Brain microvascular endothelial cell (primary cell): ENCODE measurements at regions not wholly inside any gene's neighbourhood (a gene's known extent, or its start where the extent isn't known, plus 50 kb on each side); places are given as distances from the start of the nearest gene placed in this dataset.

Experiments used
- DNase-seq: peaks from one replicate; pipeline ENCODE4 v3.0.0-alpha.2; 2020
- H3K27ac ChIP-seq: fragments of 250-450 bp; sonication (Bioruptor Pico); 2 replicates; pipeline ENCODE4 v1.5.1; 2020; ENCODE audit warnings: mild to moderate bottlenecking, moderate library complexity
- H3K27me3 ChIP-seq: fragments of 250-450 bp; sonication (Bioruptor Pico); replicated peaks from 2 replicates; pipeline ENCODE4 v1.5.1; 2020; ENCODE audit warnings: mild to moderate bottlenecking
- H3K36me3 ChIP-seq: fragments of 250-450 bp; sonication (Bioruptor Pico); replicated peaks from 2 replicates; pipeline ENCODE4 v1.5.1; 2020; ENCODE audit warnings: mild to moderate bottlenecking
- H3K4me3 ChIP-seq: 2 replicates; pipeline ENCODE4 v1.5.1; 2011; ENCODE audit warnings: low read depth, mild to moderate bottlenecking, control low read depth, low read length, moderate library complexity
- in situ Hi-C: cut with HindIII; loops from 2 replicates; pipeline ENCODE4 v1.10.0; 2017; ENCODE audit warnings: low sequenced_read_pairs, low pct_ligation_motif_present
- TF ChIP-seq, protein P1 (sequence below): IDR thresholded peaks from 2 replicates; pipeline ENCODE4 v1.5.1; 2011; ENCODE audit warnings: low read depth, mild to moderate bottlenecking, moderate library complexity, low read length, control low read depth, inconsistent platforms; ENCODE audit errors: missing control alignments

DNA sequence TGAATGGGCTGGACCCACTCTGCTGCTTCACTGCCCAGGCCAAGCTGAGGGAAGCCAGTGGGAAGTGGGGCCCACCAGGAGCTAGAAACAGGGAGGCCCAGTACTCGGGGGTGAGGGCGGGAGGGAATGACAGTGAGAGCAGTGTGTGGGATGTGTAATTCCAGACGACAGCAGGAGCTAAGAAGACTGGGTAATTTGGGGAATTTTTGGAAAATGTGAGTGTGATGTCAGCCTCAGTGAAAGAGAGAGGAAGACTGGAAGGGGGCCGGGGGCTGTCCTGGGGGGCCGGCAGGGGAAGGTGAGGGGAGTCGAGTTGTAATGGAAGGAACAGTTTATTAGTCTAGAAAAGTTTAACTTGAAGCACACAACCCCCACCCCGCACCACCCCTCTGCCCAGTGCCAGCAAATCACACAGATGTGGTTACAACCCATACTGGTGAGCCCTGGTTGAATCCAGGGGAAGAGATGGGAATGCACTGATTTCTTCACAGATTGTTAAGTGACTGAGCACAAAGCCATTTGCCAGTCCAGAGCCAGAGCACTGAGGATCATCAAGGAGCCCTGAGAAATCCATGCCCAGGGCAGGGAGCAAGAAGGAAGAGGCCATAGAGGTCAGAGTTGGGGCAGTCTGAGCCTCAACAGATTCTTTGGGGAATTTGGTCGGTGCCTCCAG, 76.7 kb upstream of the PKDCC start:
- Histone ChIP-seq H3K4me3 (no peak overlapping the region), H3K27me3 (no peaks in the 10 kb centered on the region), H3K36me3 (no peaks in the 10 kb centered on the region), H3K27ac (no peak overlapping the region)
- TF ChIP-seq, protein P1, sequence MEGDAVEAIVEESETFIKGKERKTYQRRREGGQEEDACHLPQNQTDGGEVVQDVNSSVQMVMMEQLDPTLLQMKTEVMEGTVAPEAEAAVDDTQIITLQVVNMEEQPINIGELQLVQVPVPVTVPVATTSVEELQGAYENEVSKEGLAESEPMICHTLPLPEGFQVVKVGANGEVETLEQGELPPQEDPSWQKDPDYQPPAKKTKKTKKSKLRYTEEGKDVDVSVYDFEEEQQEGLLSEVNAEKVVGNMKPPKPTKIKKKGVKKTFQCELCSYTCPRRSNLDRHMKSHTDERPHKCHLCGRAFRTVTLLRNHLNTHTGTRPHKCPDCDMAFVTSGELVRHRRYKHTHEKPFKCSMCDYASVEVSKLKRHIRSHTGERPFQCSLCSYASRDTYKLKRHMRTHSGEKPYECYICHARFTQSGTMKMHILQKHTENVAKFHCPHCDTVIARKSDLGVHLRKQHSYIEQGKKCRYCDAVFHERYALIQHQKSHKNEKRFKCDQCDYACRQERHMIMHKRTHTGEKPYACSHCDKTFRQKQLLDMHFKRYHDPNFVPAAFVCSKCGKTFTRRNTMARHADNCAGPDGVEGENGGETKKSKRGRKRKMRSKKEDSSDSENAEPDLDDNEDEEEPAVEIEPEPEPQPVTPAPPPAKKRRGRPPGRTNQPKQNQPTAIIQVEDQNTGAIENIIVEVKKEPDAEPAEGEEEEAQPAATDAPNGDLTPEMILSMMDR = no peak
- in situ Hi-C loops = no loop called here
- no peak for DNase-seq

DNA sequence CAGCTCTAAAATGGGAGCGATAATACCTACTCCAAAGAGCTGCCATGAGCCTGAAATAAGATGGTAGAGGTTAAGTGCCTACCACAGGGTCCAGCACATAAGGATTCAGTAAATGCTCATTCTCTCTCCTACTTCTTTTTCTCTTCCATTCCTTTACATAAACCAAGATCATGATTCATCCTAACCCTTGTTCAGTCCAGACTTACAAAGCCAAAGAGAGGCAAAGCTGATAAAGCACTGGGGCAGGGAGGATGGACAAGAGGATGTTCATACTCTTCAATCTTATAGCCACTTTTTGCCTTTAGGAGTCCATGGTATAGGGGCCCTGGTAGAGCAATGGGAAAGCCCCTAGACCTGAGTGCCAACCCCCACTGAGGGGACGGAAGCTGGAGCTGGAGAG, 75.6 kb upstream of the PKDCC start:
- no peaks in the 10 kb centered on the region for H3K36me3 ChIP-seq
- H3K27ac ChIP-seq = no peak overlapping the region
- TF ChIP-seq, protein P1 = no peak
- in situ Hi-C loops = no loop called here
- no peak overlapping the region for H3K4me3 ChIP-seq
- no peak for DNase-seq
- H3K27me3 ChIP-seq = no peaks in the 10 kb centered on the region

DNA sequence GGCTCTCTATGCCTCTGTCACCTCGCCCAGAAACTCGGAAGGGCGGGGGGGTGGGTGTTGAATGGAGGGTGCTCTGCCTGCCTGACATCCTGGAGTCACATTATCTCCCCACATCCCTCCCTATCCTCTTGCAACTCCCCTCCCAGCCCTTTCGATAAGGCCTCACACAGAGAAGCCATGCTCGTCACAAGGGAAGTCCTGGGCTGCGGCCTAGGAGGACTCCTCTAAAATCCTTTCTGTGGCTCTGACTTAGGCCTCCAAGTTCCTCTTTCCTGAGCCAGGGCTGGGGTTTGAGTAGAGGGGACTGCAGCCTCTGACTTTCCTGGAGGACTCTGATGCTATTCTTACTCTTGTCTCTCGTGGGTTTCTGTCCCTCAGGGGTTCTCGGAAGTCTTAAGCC, 75.0 kb upstream of the PKDCC start:
- in situ Hi-C loops = no loop called here
- Histone ChIP-seq H3K36me3 (no peaks in the 10 kb centered on the region), H3K27ac (no peak overlapping the region), H3K27me3 (no peaks in the 10 kb centered on the region), H3K4me3 (no peak overlapping the region)
- TF ChIP-seq, protein P1 = no peak
- no peak for DNase-seq

DNA sequence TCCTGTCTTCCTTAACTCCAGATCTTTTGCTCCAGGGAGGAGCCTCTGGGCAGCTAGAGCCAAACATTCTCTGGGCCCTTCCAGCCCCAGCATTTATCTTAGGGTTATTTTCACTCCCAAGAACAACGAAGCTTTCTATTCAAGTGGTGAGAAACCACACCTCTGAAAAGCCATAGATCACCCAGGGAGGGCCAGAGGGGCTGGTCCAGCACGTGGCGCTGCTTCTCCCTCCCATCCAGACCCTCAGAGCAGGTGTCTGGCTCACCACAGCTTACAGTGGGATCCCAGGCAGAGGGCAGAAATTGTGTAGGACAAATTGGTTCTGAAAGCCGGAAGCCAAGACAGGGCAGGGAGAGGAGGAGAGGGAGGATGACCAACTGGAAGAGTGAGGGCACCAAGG, 74.0 kb upstream of the PKDCC start:
- no peak overlapping the region for H3K4me3 ChIP-seq
- no peaks in the 10 kb centered on the region for H3K27me3 ChIP-seq
- TF ChIP-seq, protein P1 = no peak
- no peaks in the 10 kb centered on the region for H3K36me3 ChIP-seq
- in situ Hi-C loops = no loop called here
- no peak for DNase-seq
- H3K27ac ChIP-seq = no peak overlapping the region

DNA sequence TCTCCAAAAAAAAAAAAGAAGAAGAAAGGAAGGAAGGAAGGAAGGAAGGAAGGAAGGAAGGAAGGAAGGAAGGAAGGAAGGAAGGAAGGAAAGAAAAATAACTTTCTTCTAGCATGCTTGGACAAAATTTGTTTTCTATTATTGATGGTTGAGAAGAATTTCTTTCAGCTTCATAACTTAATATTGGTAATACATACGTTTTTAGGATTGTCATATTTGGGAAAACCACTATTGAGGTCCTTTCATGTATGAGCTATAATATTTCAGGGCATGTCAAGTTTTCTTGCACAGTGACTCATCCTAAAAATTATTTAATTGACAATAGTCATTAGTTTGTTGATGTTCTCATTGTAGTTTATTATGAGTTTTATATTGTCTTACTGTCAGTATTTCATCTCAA, 66.4 kb upstream of the PKDCC start:
- no peak overlapping the region for H3K4me3 ChIP-seq
- H3K27ac ChIP-seq = no peak overlapping the region
- in situ Hi-C loops = no loop called here
- no peaks in the 10 kb centered on the region for H3K36me3 ChIP-seq
- TF ChIP-seq, protein P1 = no peak
- no peak for DNase-seq
- no peaks in the 10 kb centered on the region for H3K27me3 ChIP-seq

DNA sequence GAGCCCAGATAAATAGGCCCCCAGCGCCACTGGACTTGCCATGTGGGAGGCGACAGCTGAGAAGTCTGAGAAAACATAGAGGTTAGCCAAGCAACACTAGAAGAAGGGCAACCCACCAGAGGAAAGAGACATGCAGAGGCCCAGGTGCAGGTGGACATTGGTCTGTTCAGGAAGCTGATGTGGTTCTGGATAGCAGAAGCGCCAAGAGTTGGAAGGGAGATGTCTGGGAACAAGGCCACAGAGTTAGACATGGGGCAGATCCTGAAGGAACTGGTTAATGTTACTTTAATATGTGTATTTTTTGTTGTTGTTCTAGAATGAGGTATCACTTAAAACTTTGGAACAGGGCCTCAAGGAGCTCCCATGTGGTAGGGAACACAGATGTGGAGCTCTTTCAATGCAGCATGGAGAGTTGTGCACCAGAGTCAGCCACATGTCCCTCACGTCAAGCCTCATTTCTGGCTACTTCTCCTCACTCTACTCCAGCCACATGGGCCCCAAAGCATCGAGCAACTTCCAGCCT, 62.2 kb upstream of the PKDCC start:
- H3K27me3 ChIP-seq = no peaks in the 10 kb centered on the region
- in situ Hi-C loops = no loop called here
- no peaks in the 10 kb centered on the region for H3K36me3 ChIP-seq
- no peak for DNase-seq
- TF ChIP-seq, protein P1 = no peak
- H3K27ac ChIP-seq = no peak overlapping the region
- H3K4me3 ChIP-seq = no peak overlapping the region
